ENCODE measurements at regions not wholly inside any gene's neighbourhood (a gene's known extent, or its start where the extent isn't known, plus 50 kb on each side); places are given as distances from the start of the nearest gene placed in this dataset.

GRCh38 chrX:7447801-7448499, 300.0 kb upstream of the PUDP start:
- Histone ChIP-seq H3K4me1 (ENCODE audit: control extremely low read depth in 1 of 4, control insufficient read depth in 4 of 4, insufficient read depth in 4 of 4, low read length in 3 of 4) (no peaks in the 10 kb centered on the region), H3K27me3 (replicated peaks in 2 of 5; ENCODE audit: control insufficient read depth in 4 of 5, insufficient read depth in 5 of 5, low read length in 4 of 5) (no peaks in the 10 kb centered on the region), H3K4me3 (ENCODE audit: control insufficient read depth in 1 of 7, extremely low read depth in 1 of 7, insufficient read depth in 4 of 7, low read depth in 2 of 7, low read length in 6 of 7) (no peak overlapping the region), H3K27ac (ENCODE audit: insufficient read depth in 1 of 2, low read depth in 1 of 2, low read length in 2 of 2, poor library complexity in 1 of 2, severe bottlenecking in 2 of 2) (no peak overlapping the region), H3K36me3 (ENCODE audit: control insufficient read depth in 4 of 4, insufficient read depth in 4 of 4, low read length in 3 of 4) (no peaks in the 10 kb centered on the region), H3K9me3 (ENCODE audit: control extremely low read depth in 1 of 5, control insufficient read depth in 4 of 5, insufficient read depth in 2 of 5, low read depth in 1 of 5, low read length in 4 of 5) (peaks cover 0 to 1% (median 0%) of the 10 kb centered on the region in 5 experiments)
- CTCF ChIA-PET = no interaction called here
- POLR2A ChIA-PET = no interaction called here
- 24% methylated on average over 5 of the region's 8 CpGs for WGBS (ENCODE audit: insufficient coverage)
- DNase-seq = no peak

GRCh38 chrX:7446815-7447214, 298.9 kb upstream of the PUDP start:
- Histone ChIP-seq H3K4me1 (ENCODE audit: control extremely low read depth in 1 of 4, control insufficient read depth in 4 of 4, insufficient read depth in 4 of 4, low read length in 3 of 4) (no peaks in the 10 kb centered on the region), H3K9me3 (ENCODE audit: control extremely low read depth in 1 of 5, control insufficient read depth in 4 of 5, insufficient read depth in 2 of 5, low read depth in 1 of 5, low read length in 4 of 5) (peaks cover 0 to 1% (median 0%) of the 10 kb centered on the region in 5 experiments), H3K4me3 (ENCODE audit: control insufficient read depth in 1 of 7, extremely low read depth in 1 of 7, insufficient read depth in 4 of 7, low read depth in 2 of 7, low read length in 6 of 7) (no peak overlapping the region), H3K27ac (ENCODE audit: insufficient read depth in 1 of 2, low read depth in 1 of 2, low read length in 2 of 2, poor library complexity in 1 of 2, severe bottlenecking in 2 of 2) (no peak overlapping the region), H3K27me3 (replicated peaks in 2 of 5; ENCODE audit: control insufficient read depth in 4 of 5, insufficient read depth in 5 of 5, low read length in 4 of 5) (no peaks in the 10 kb centered on the region), H3K36me3 (ENCODE audit: control insufficient read depth in 4 of 4, insufficient read depth in 4 of 4, low read length in 3 of 4) (no peaks in the 10 kb centered on the region)
- ChIA-PET POLR2A (no interaction called here), CTCF (no interaction called here)
- no peak for DNase-seq
- 100% methylated on average over 4 of the region's 4 CpGs for WGBS (ENCODE audit: insufficient coverage)

GRCh38 chrX:7444967-7445366, 297.0 kb upstream of the PUDP start:
- Histone ChIP-seq H3K27me3 (replicated peaks in 2 of 5; ENCODE audit: control insufficient read depth in 4 of 5, insufficient read depth in 5 of 5, low read length in 4 of 5) (no peaks in the 10 kb centered on the region), H3K27ac (ENCODE audit: insufficient read depth in 1 of 2, low read depth in 1 of 2, low read length in 2 of 2, poor library complexity in 1 of 2, severe bottlenecking in 2 of 2) (no peak overlapping the region), H3K4me1 (ENCODE audit: control extremely low read depth in 1 of 4, control insufficient read depth in 4 of 4, insufficient read depth in 4 of 4, low read length in 3 of 4) (no peaks in the 10 kb centered on the region), H3K9me3 (ENCODE audit: control extremely low read depth in 1 of 5, control insufficient read depth in 4 of 5, insufficient read depth in 2 of 5, low read depth in 1 of 5, low read length in 4 of 5) (peaks cover 0 to 1% (median 0%) of the 10 kb centered on the region in 5 experiments), H3K4me3 (ENCODE audit: control insufficient read depth in 1 of 7, extremely low read depth in 1 of 7, insufficient read depth in 4 of 7, low read depth in 2 of 7, low read length in 6 of 7) (no peak overlapping the region), H3K36me3 (ENCODE audit: control insufficient read depth in 4 of 4, insufficient read depth in 4 of 4, low read length in 3 of 4) (no peaks in the 10 kb centered on the region)
- ChIA-PET POLR2A (no interaction called here), CTCF (no interaction called here)
- WGBS (ENCODE audit: insufficient coverage) = 100% methylated on average over 1 of the region's 2 CpGs
- DNase-seq = no peak

GRCh38 chrX:7441586-7441985, 293.6 kb upstream of the PUDP start:
- 87% methylated on average over 6 of the region's 6 CpGs for WGBS (ENCODE audit: insufficient coverage)
- CTCF ChIA-PET = no interaction called here
- POLR2A ChIA-PET = no interaction called here

GRCh38 chrX:7435822-7436221, 287.9 kb upstream of the PUDP start:
- H3K36me3 ChIP-seq (ENCODE audit: control insufficient read depth in 4 of 4, insufficient read depth in 4 of 4, low read length in 3 of 4) = no peaks in the 10 kb centered on the region
- WGBS (ENCODE audit: insufficient coverage) = 97% methylated on average over 2 of the region's 2 CpGs
- no peaks in the 10 kb centered on the region for H3K9me3 ChIP-seq (ENCODE audit: control extremely low read depth in 1 of 5, control insufficient read depth in 4 of 5, insufficient read depth in 2 of 5, low read depth in 1 of 5, low read length in 4 of 5)
- ChIA-PET POLR2A (no interaction called here), CTCF (no interaction called here)
- H3K27ac ChIP-seq (ENCODE audit: insufficient read depth in 1 of 2, low read depth in 1 of 2, low read length in 2 of 2, poor library complexity in 1 of 2, severe bottlenecking in 2 of 2) = no peak overlapping the region
- no peaks in the 10 kb centered on the region for H3K4me1 ChIP-seq (ENCODE audit: control extremely low read depth in 1 of 4, control insufficient read depth in 4 of 4, insufficient read depth in 4 of 4, low read length in 3 of 4)
- H3K4me3 ChIP-seq (ENCODE audit: control insufficient read depth in 1 of 7, extremely low read depth in 1 of 7, insufficient read depth in 4 of 7, low read depth in 2 of 7, low read length in 6 of 7) = no peak overlapping the region
- no peak for DNase-seq
- no peaks in the 10 kb centered on the region for H3K27me3 ChIP-seq (replicated peaks in 2 of 5; ENCODE audit: control insufficient read depth in 4 of 5, insufficient read depth in 5 of 5, low read length in 4 of 5)

More at GRCh38 chrX:7441586-7441985, 293.6 kb upstream of the PUDP start:
- H3K9me3 ChIP-seq (ENCODE audit: control extremely low read depth in 1 of 5, control insufficient read depth in 4 of 5, insufficient read depth in 2 of 5, low read depth in 1 of 5, low read length in 4 of 5) = no peaks in the 10 kb centered on the region
- H3K4me3 ChIP-seq (ENCODE audit: control insufficient read depth in 1 of 7, extremely low read depth in 1 of 7, insufficient read depth in 4 of 7, low read depth in 2 of 7, low read length in 6 of 7) = no peak overlapping the region
- H3K36me3 ChIP-seq (ENCODE audit: control insufficient read depth in 4 of 4, insufficient read depth in 4 of 4, low read length in 3 of 4) = no peaks in the 10 kb centered on the region
- H3K27me3 ChIP-seq (replicated peaks in 2 of 5; ENCODE audit: control insufficient read depth in 4 of 5, insufficient read depth in 5 of 5, low read length in 4 of 5) = no peaks in the 10 kb centered on the region
- no peak overlapping the region for H3K27ac ChIP-seq (ENCODE audit: insufficient read depth in 1 of 2, low read depth in 1 of 2, low read length in 2 of 2, poor library complexity in 1 of 2, severe bottlenecking in 2 of 2)
- H3K4me1 ChIP-seq (ENCODE audit: control extremely low read depth in 1 of 4, control insufficient read depth in 4 of 4, insufficient read depth in 4 of 4, low read length in 3 of 4) = no peaks in the 10 kb centered on the region
- DNase-seq = no peak

- Histone ChIP-seq H3K9me3 (ENCODE audit: control extremely low read depth in 1 of 5, control insufficient read depth in 4 of 5, insufficient read depth in 2 of 5, low read depth in 1 of 5, low read length in 4 of 5) (no peaks in the 10 kb centered on the region), H3K4me1 (ENCODE audit: control extremely low read depth in 1 of 4, control insufficient read depth in 4 of 4, insufficient read depth in 4 of 4, low read length in 3 of 4) (no peaks in the 10 kb centered on the region), H3K4me3 (ENCODE audit: control insufficient read depth in 1 of 7, extremely low read depth in 1 of 7, insufficient read depth in 4 of 7, low read depth in 2 of 7, low read length in 6 of 7) (no peak overlapping the region), H3K27me3 (replicated peaks in 2 of 5; ENCODE audit: control insufficient read depth in 4 of 5, insufficient read depth in 5 of 5, low read length in 4 of 5) (no peaks in the 10 kb centered on the region), H3K36me3 (ENCODE audit: control insufficient read depth in 4 of 4, insufficient read depth in 4 of 4, low read length in 3 of 4) (no peaks in the 10 kb centered on the region), H3K27ac (ENCODE audit: insufficient read depth in 1 of 2, low read depth in 1 of 2, low read length in 2 of 2, poor library complexity in 1 of 2, severe bottlenecking in 2 of 2) (no peak overlapping the region)
- WGBS (ENCODE audit: insufficient coverage) = 96% methylated on average over 2 of the region's 2 CpGs
- ChIA-PET POLR2A (no interaction called here), CTCF (no interaction called here)
- DNase-seq = no peak
These were observed 284.9 kb upstream of the PUDP start for GRCh38 chrX:7432901-7433300.

- Histone ChIP-seq H3K36me3 (ENCODE audit: control insufficient read depth in 4 of 4, insufficient read depth in 4 of 4, low read length in 3 of 4) (no peaks in the 10 kb centered on the region), H3K27me3 (replicated peaks in 2 of 5; ENCODE audit: control insufficient read depth in 4 of 5, insufficient read depth in 5 of 5, low read length in 4 of 5) (no peaks in the 10 kb centered on the region), H3K9me3 (ENCODE audit: control extremely low read depth in 1 of 5, control insufficient read depth in 4 of 5, insufficient read depth in 2 of 5, low read depth in 1 of 5, low read length in 4 of 5) (no peaks in the 10 kb centered on the region), H3K27ac (ENCODE audit: insufficient read depth in 1 of 2, low read depth in 1 of 2, low read length in 2 of 2, poor library complexity in 1 of 2, severe bottlenecking in 2 of 2) (no peak overlapping the region), H3K4me1 (ENCODE audit: control extremely low read depth in 1 of 4, control insufficient read depth in 4 of 4, insufficient read depth in 4 of 4, low read length in 3 of 4) (no peaks in the 10 kb centered on the region), H3K4me3 (ENCODE audit: control insufficient read depth in 1 of 7, extremely low read depth in 1 of 7, insufficient read depth in 4 of 7, low read depth in 2 of 7, low read length in 6 of 7) (no peak overlapping the region)
- ChIA-PET POLR2A (no interaction called here), CTCF (no interaction called here)
- WGBS (ENCODE audit: insufficient coverage) = 86% methylated on average over 1 of the region's 1 CpG
- DNase-seq = no peak
These were observed 272.8 kb upstream of the PUDP start for GRCh38 chrX:7420717-7421116.

Measured in common myeloid progenitor, CD34-positive (primary cell).